Activated T-cell treated with anti-CD3 and anti-CD28 coated beads for 24 hours (primary cell): ENCODE measurements at regions not wholly inside any gene's neighbourhood (a gene's known extent, or its start where the extent isn't known, plus 50 kb on each side); places are given as distances from the start of the nearest gene placed in this dataset.

Experiments
- DNase-seq: peaks from one replicate; pipeline ENCODE4 v3.0.0-alpha.2; 2020; ENCODE audit warnings: low read depth

DNA sequence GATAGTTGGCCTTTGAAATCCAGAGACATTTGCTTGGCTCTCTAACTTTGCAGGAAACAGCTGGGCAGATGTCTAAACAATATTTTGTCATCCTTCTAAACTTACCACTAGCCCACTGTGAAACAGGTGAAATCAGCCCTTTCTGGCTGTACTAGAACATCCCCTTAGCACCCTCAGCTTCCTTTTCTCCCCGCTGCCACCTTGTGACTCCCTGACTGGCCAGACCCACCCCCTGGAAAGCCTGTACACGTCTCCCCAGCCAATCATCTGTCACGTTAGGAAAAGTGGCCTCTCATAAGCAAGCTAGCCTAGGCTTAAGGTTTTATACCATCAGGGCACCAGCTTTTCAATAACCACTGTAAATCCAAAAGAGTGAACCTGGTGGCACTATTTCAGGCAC lies 88.6 kb upstream of the E2F3 start:
- DNase-seq, result no peak

DNA sequence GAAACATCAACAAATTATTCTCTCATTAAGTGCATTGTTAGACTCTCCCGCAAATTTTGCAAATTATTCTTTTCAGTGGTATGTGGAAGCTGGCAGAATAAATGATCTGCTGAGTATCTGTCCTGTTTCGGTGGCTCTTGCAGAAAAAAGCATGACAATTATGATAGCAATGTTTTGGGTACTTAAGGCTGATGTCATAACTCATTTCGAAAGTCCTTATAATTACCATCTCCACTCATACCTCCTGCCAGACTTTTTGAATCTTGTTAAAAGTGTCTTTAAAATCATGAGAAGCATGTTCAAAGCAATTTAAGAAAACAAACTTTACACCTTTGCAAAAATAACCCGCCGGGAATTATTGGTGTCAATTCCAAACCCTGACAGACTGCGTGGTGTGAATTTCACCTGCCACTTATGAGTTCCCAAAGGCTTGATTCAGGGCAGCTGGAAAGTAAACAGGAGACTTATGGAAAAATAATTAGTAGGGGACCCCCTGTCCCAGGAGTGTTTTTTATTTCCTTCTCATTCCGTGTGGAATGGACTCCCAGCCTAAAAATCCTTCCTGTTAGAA lies 87.6 kb upstream of the E2F3 start:
- no peak for DNase-seq

DNA sequence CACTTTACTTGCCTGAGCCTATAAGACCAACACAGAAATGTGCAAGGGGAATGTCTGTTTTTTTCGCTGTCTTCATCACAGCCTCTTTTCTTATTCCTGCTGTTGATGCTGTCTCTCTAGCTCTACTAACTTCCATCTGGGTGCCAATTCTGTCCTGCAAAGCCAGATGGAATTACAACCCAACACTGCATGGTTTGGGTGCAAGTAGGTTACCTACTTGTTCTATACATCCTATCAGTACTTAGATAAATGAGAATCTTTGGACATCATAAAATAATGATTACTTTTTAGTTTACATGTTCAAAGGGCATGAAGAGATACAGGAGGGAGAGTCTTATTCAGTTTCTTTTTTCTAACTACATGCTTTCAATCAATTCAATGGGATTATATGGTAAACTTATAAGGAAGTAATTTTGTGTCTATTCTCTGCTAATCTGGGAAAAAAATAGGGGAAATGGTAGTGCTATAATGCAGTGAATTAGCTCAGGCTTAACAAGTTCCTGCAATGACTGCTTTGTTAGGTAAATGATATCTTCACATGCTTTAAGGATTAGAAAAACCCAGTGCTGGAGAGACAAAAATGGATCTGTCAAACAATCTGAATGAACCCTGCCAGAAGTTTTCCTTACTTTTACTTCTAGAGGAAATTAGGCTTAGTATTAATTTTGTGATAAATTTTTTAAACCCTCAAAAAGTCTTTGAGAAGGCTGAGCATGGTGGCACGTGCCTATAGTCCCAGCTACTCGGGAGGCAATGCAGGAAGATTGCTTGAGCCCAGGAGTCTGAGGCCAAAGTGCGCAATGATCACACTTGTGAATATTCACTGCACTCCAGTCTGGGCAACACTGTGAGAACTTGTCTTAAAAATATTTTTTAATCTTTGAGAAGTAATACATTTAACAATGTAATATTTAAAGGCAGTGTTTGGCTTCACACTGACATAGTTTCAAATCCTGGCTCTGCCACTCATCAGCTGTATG lies 86.5 kb upstream of the E2F3 start:
- no peak for DNase-seq

DNA sequence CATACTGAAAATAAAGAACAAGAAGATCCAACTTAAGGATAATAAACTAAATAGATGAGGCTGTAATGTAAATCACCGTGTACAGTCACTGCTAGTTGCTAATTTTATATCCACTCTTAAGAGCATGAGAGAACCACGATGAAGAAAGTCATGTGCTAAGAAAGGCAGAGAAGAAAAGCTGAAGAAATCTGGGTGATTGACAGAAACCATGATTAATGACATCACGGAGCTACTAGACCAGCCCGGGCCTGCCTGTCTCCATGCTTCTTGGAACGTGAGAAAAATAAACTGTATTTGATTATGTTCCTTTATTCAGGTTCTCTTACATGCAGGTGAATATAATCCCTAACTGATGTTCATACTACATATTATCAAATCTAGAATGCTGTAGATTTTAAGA lies 84.2 kb upstream of the E2F3 start:
- no peak for DNase-seq

DNA sequence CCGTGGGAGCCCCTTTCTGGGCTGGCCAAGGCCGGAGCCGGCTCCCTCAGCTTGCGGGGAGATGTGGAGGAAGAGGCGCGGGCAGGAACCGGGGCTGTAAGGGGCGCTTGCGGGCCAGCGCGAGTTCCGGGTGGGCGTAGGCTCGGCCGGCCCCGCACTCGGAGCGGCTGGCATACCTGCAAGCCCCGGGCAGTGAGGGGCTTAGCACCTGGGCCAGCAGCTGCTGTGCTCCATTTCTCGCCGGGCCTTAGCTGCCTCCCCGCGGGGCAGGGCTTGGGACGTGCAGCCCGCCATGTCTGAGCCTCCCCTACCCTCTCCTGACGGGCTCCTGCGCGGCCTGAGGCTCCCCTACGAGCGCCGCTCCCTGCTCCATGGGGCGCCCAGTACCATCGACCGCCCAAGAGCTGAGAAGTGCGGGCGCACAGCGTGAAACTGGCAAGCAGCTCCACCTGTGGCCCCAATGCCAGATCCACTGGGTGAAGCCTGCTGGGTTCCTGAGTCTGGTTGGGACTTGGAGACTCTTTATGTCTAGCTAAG lies 82.8 kb upstream of the E2F3 start:
- DNase-seq, result no peak

DNA sequence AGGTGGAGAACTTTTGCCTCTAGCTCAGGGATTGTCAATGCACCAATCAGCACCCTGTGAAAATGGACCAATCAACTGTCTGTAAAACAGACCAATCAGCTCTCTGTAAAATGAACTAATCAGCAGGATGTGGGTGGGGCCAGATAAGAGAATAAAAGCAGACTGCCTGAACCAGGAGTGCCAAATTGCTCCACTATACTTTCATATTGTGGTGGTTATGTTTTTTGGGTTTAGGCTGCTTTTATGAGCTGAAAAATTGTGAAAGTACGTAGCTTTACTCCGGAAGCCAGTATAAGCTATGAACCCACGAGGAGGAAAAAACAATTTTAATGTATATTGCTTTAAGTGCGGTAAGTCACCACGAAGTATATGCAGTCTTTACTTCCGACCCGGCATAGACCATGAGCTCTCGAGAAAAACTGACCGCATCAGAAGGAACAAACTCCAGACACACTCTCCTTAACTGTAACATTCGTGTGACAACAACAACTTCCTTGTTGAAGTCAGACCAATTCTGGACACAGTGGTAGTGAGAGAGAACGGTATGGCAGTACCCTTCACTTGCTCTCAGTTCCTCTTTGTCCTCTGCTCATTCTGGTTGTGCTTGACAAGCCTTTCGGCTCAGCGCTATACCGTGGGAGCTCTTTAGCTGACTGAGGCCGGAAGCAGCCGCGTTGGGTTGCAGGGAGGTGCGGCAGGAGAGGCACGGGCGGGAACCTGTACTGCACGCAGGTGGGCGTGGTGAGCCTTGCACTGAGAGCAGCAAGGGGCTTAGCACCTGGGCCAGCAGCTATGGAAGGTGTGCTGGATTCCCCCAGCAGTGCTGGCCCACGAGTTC lies 81.9 kb upstream of the E2F3 start:
- peak; percentile 53 for DNase-seq

DNA sequence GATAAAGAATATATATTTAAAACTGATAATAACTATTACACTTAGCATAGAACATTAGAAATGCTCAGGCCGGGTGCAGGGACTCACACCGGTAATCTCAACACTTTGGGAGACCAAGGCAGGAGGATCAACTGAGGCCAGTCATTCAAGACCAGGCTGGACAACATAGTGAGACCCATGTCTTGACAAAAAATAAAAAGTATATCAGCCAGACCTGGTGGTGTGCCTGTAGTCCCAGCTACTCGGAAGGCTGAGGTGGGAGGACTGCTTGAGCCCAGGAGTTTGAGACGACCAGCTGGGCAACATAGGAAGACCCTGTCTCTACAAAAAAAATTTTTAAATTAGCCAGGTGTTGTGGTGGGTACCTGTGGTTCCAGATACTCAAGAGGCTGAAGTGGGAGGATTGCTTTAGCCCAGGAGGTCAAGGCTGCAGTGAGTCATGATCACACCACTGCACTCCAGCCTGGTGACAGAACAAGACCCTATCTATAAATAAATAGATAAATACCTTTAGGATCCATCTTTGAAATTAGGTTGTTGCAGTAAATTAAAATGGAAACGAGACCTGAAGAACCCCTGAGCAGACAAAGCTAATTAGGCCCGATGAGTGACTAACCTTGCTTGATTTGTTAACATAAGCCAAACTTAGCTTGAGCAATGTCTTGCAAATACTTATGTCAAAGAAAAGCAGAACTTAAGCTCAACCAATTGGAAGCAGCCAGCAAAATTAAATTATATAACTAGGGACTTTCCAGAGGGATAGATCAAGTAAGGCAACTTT lies 75.8 kb upstream of the E2F3 start:
- no peak for DNase-seq

DNA sequence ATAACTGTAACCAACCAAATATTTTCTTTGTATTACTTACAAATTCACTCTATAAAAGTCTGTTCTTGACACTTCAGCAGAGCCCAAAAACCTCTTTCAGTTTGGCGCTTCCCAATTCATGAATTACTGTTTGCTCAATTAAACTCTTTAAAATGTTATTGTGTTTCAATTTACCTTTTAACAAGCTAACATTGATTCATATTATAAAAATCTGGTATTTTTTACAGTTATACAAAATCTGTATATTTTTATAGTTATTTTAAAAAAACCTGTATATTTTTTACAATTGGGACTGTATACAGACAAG lies 75.3 kb upstream of the E2F3 start:
- no peak for DNase-seq

DNA sequence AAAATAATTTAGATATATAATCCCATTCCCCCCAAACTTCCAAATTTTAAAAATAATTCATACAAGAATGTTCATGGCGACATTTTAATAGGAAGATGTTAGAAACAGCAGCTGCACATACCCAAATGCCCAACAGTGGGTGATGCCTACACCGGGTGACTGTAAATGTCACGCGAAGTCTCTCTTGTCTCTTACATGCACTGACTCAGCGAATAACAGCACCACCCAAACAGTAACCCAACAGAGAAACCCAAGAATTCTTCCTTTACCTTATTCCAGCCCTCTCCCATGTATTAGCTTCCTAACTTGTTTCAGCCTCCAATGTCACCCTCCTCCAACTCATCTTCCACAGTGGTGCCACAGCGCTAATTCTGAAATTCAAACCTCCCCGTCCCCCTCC lies 74.5 kb upstream of the E2F3 start:
- no peak for DNase-seq

DNA sequence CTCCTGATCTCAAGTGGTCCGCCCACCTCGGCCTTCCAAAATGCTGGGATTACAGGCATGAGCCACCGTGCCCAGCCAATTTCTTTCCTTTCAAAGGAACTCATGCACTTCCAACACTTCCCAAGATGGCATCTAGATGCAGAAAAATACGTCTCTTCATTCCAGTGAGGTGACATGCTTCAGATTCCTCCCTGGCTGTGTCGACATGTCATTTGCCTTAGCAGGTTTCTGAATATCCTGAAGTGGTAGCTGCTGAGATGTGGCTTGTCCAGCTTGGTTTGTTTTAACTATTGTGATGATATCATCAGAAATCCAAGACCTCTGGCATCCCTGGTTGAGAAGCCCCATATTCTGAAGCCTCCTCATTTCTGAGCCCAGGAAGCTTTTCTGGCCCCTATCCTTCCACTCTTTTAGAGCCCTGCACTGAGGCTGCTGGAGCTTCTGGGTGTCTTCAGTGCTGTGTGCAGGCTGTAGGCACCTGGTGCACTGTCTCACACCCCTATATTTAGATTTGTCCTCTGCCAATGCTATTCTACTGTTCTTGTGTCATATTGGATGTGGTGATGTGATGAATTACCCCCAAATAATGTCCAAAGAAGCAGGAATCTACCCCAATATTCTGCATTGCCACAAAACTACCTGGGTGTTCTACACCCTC lies 73.3 kb upstream of the E2F3 start:
- no peak for DNase-seq

DNA sequence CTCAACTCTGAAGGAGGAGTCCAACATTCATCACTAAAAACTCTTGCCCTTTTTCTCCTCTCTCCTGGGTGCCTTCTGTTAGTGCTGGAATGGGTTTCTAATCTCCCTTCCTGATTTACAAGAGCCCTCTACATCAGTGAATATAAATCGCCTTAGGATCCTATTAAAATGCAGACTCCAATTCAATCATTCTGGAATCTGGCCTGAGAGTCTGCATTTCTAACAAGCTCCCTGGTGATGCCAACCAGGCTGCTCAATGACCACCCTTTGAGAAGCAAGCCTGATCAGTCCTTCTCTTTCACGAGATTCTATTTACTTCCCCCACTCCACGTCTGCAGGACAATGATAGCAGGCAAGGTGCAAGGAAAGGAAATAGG lies 72.8 kb upstream of the E2F3 start:
- DNase-seq, result no peak

DNA sequence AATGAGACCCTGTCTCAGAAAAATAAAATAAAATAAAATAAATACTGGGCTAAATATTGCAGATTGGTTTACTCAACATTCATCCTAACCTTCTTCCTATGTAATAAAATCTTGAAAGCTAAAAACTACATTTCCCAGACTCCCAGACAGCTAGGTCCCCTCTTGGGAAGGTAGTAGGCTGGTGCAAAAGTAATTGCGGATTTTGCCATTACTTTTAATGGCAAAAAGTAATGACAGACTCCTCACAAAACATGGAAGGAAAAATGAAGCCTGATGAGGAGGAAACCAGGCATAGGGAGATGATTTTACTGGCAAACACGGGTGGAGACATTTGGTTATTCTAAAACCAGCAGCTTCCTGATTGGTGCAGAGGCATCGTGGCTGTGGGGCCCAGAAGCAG lies 70.6 kb upstream of the E2F3 start:
- DNase-seq, result no peak

DNA sequence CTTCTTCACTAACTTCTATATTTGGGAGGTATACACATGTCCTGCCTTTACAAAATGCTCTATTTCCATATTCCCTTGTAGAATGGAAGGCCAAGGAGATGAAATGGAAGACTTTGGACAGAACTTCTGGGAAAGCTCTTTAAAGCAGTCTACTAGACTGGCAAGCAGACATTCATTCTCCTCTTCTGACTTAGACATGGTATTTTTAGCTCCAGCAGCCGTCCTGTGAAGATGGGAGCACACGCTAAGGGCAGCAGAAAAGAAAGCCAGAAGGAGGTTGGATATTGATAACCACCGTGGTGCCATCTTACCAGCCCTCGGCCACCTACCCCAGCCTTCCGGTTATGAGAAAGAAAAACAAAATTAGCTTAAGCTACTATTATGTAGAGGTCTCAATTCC lies 70.1 kb upstream of the E2F3 start:
- no peak for DNase-seq

DNA sequence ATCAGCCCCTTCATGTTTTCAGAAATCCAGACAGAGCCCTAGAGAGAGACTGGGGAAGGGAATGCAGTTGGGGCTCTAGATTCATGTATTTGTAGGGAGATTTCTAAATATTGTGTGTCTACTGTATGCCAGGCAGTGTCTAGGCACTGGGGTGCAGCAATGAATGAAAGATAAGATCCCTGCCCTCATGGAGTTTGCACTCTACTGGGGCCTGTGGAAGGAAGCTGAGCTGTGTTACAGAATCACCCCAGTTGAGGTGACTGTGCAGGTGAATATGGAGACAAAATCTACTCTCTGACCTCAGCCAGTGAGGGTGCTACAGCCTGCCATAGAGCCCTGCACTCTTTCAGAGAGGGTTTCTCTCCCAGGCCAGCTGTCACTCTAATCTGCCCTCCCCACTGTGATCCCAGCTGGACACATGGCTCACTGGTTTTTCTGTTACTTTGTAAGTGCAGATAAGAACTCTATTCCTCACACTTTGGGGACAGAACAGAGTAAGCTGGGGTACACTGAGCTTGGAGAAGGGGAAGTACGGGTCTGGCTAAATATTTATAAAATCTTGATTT lies 69.2 kb upstream of the E2F3 start:
- DNase-seq, result no peak

DNA sequence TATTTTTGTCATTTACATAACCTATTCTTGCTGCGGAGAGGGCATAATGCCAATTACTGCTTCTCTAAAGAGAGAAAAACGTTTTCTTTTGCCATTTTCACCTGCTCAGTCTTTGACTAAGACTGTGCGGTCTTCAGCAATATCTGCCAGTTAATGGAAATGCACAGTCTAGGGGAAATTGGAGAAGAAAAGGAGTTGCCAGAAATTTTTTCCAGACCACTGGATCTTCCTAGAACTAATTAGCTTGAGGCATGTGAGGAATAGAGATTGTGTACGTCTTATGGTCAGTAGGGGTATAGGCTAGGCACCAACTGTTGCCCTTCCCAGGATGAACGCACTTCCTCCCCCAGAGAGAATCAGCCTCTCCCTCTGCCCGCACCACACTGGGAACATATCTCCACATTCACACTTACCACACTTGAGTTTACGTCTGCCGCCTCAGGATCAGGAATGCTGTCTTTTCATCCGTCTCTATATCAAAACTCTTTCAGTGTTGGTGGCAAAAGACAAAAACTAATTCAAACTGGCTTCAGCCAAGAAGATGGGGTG lies 67.9 kb upstream of the E2F3 start:
- no peak for DNase-seq

DNA sequence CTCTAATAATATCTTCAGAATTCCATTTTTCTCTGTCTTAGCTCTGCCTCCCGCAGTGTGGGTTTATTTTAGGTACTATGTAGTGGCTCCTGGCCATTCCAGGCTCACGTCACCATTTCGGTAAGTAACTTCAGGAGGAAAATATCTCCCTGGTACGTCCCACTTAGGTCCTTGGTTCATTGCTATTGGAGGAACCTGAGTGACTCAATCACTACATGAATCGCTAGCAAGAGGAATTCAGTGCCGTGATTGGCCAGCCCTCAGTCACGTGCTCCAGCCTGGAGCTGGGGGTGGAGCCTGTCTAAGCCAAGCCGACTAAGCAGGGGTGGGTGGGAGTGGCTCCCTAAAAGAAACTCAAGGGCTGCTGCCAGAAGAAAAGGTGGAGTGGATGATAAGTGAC lies 67.3 kb upstream of the E2F3 start:
- no peak for DNase-seq

DNA sequence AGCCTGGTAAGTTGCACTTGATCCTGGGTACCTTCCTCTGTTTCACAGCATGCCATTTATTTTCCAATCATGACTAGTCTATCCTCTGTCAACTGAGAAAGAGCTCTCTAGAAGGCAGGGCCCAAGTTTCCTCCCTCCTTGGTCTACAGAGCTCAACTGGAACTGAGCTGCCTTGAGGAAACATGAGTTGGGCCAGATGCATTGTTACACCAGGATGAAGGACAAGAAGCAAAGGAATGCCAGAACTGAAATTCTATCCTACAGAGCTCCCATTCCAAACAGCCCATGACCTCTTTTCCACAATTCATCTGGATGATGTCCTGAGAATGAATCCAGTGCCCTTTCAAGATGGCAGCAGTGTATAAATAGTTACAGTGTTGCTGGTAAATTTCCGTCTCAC lies 66.7 kb upstream of the E2F3 start:
- no peak for DNase-seq

DNA sequence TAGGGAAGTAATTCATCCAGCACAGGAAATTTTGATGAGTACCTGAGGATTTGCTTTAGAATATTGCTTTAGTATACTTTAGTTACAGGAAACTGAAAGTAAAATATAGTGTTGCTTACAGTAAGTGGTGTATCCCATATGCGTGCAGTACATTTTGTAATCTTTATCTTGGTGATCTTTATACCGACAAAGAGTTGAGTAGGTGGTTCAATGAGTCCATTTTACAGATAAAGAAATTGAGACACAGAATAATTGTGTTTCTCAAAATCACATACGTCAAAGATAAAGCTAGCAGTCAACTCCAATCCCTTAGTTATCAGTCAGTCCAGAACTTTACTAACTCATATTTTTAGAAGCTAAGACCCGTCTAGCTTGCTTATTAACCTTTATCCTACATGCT lies 65.8 kb upstream of the E2F3 start:
- DNase-seq, result no peak

DNA sequence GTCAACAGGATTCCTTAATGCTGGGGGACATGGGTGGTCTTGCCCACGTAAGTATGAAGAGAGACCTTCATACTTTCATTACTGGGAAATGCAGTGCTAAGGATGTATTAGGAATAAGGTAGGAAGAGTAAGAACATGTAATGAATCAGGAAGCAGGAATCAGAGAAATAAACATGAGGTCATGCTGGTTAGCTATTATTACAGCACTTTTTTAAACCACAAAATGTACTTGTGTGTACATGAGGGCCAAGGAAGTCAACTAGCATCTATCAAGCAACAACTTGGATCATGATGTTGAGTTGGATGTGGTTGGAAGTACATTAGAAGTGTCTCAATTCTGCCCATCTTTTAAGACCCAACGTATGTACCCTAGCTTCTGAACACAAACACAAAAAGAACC lies 63.5 kb upstream of the E2F3 start:
- no peak for DNase-seq

DNA sequence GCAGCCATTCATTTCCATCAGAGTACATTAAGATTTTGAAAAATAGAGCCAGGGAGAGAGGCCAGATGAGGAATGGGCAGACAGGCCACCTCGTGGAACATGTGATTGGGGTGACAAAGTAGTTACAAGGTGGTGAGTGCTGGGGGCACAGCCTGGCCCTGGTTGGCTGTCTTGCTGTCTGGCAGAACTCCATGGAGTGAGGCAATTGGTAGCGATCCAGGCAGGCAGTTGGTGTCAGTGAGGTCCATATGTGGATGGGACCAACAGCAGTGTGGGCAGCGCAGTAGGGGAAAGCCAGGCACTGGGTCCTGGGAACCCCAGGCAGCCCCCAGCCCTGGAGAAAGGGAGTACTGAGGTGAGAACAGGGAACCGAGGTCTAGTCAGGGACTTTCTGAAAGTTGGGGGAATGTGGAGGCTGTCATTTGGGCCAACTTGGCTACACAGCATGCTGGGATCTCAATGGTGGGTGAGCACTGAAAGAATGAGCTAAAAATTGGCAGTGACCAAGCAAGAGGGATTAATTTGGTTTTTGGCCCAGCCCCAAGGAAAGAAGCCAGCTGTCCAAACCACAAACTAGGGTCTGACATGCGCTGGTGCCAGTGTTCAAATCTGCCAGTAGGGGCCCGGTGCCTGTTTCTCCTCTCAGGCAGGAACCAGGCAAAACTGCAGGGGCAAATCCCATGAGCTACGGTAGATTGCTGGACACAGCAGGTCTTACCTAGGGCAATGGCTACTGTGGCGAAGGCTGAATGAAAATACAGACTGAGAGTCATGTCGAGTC lies 61.4 kb upstream of the E2F3 start:
- no peak for DNase-seq
